DND-41 (cell line): ENCODE measurements at regions not wholly inside any gene's neighbourhood (a gene's known extent, or its start where the extent isn't known, plus 50 kb on each side); places are given as distances from the start of the nearest gene placed in this dataset.

Source experiments
- ATAC-seq: fragments of 200-7000 bp; cut with Tn5 transposase; 3 replicates; pipeline ENCODE4 v1.9.1; 2021; ENCODE audit warnings: low read depth; ENCODE audit not compliant: insufficient read depth
- DNase-seq: peaks from one replicate; pipeline ENCODE4 v3.0.0-alpha.2; 2020
- H2AFZ ChIP-seq: 2 replicates; pipeline ENCODE4 v1.6.0; 2012; ENCODE audit warnings: low read depth, low read length
- H3K27ac ChIP-seq: 2 replicates; pipeline ENCODE4 v1.5.1; 2012; ENCODE audit warnings: low read length, inconsistent platforms
- H3K27me3 ChIP-seq: fragments of 200-600 bp; sonication (generic); 2 replicates; pipeline ENCODE4 v1.6.0; 2012; ENCODE audit warnings: low read length, mild to moderate bottlenecking, inconsistent platforms; ENCODE audit not compliant: insufficient read depth, poor library complexity
- H3K36me3 ChIP-seq: 2 replicates; pipeline ENCODE4 v1.5.1; 2012; ENCODE audit warnings: low read length, inconsistent platforms; ENCODE audit not compliant: insufficient read depth
- H3K4me1 ChIP-seq: 2 replicates; pipeline ENCODE4 v1.5.1; 2012; ENCODE audit warnings: mild to moderate bottlenecking, low read length; ENCODE audit not compliant: insufficient read depth
- H3K4me2 ChIP-seq: 2 replicates; pipeline ENCODE4 v1.6.0; 2012; ENCODE audit warnings: mild to moderate bottlenecking, moderate library complexity, low read length, inconsistent platforms; ENCODE audit not compliant: insufficient read depth
- H3K4me3 ChIP-seq, 2 experiments: fragments of 200-600 bp in 1 of 2; shearing (Covaris generic) in 1 of 2; 2 replicates each; pipeline ENCODE4 v1.5.1; 2012 to 2016; ENCODE audit warnings: inconsistent platforms in 2 of 2, low read length in 2 of 2, mild to moderate bottlenecking in 2 of 2, low read depth in 1 of 2, moderate library complexity in 1 of 2
- H3K79me2 ChIP-seq: 2 replicates; pipeline ENCODE4 v1.6.0; 2012; ENCODE audit warnings: low read length, inconsistent platforms; ENCODE audit not compliant: insufficient read depth
- H3K9ac ChIP-seq: 2 replicates; pipeline ENCODE4 v1.6.0; 2012; ENCODE audit warnings: low read depth, mild to moderate bottlenecking, inconsistent platforms, low read length, moderate library complexity
- H3K9me3 ChIP-seq: 2 replicates; pipeline ENCODE4 v1.5.1; 2012; ENCODE audit warnings: low read length, moderate library complexity, mild to moderate bottlenecking, inconsistent platforms; ENCODE audit not compliant: insufficient read depth, severe bottlenecking
- H4K20me1 ChIP-seq: 2 replicates; pipeline ENCODE4 v1.6.0; 2012; ENCODE audit warnings: low read length; ENCODE audit not compliant: insufficient read depth
- CTCF ChIP-seq: IDR thresholded peaks from 2 replicates; pipeline ENCODE4 v1.5.1; 2012; ENCODE audit warnings: borderline replicate concordance, low read length, moderate library complexity, mild to moderate bottlenecking; ENCODE audit not compliant: poor library complexity, severe bottlenecking; ENCODE audit errors: extremely low read depth
- EZH2 ChIP-seq: IDR thresholded peaks from 3 replicates; pipeline ENCODE4 v1.6.1; 2012; ENCODE audit warnings: borderline replicate concordance, low read depth, mild to moderate bottlenecking, moderate library complexity, low read length, inconsistent platforms; ENCODE audit not compliant: severe bottlenecking

- Histone ChIP-seq H3K4me3 (no peak overlapping the region), H3K27ac (no peak overlapping the region), H3K4me2 (no peak overlapping the region), H3K79me2 (no peaks in the 10 kb centered on the region), H3K4me1 (no peaks in the 10 kb centered on the region), H4K20me1 (no peaks in the 10 kb centered on the region), H3K9ac (no peak overlapping the region), H2AFZ (no peak overlapping the region), H3K27me3 (no peaks in the 10 kb centered on the region), H3K9me3 (no peaks in the 10 kb centered on the region), H3K36me3 (no peaks in the 10 kb centered on the region)
- no peak for TF ChIP-seq CTCF
- no peak for TF ChIP-seq EZH2
- ATAC-seq: no peak
- no peak for DNase-seq
These were observed 278.1 kb downstream of the LMX1A start for GRCh38 chr1:165078391-165078790.

GRCh38 chr1:165075725-165076370 lies 280.7 kb downstream of the LMX1A start:
- DNase-seq (peak; percentile 9), ATAC-seq (no peak)
- H3K9me3 ChIP-seq: no peaks in the 10 kb centered on the region
- H3K4me3 ChIP-seq: no peak overlapping the region
- H3K9ac ChIP-seq: no peak overlapping the region
- H3K36me3 ChIP-seq: no peaks in the 10 kb centered on the region
- H4K20me1 ChIP-seq: no peaks in the 10 kb centered on the region
- peak; percentile 56 for TF ChIP-seq CTCF
- no peak for TF ChIP-seq EZH2
- H3K27me3 ChIP-seq: peaks cover 3% of the 10 kb centered on the region
- no peak overlapping the region for H3K27ac ChIP-seq
- H3K4me2 ChIP-seq: no peak overlapping the region
- H3K79me2 ChIP-seq: no peaks in the 10 kb centered on the region
- H3K4me1 ChIP-seq: no peaks in the 10 kb centered on the region
- H2AFZ ChIP-seq: no peak overlapping the region

GRCh38 chr1:165073185-165074007 lies 283.1 kb downstream of the LMX1A start:
- no peaks in the 10 kb centered on the region for H4K20me1 ChIP-seq
- peaks cover 3% of the 10 kb centered on the region for H3K27me3 ChIP-seq
- no peak overlapping the region for H3K27ac ChIP-seq
- no peaks in the 10 kb centered on the region for H3K36me3 ChIP-seq
- no peak overlapping the region for H2AFZ ChIP-seq
- no peaks in the 10 kb centered on the region for H3K79me2 ChIP-seq
- H3K4me1 ChIP-seq: no peaks in the 10 kb centered on the region
- no peak overlapping the region for H3K4me2 ChIP-seq
- DNase-seq (peak; percentile 11), ATAC-seq (peak; percentile 65; the same call in 1 of the 3 replicates)
- no peak overlapping the region for H3K4me3 ChIP-seq
- TF ChIP-seq CTCF: peak; percentile 73
- TF ChIP-seq EZH2: no peak
- no peak overlapping the region for H3K9ac ChIP-seq
- no peaks in the 10 kb centered on the region for H3K9me3 ChIP-seq
